ENCODE measurements at regions not wholly inside any gene's neighbourhood (a gene's known extent, or its start where the extent isn't known, plus 50 kb on each side); places are given as distances from the start of the nearest gene placed in this dataset.
A peak's percentile ranks its signal among the peaks of the same experiment; 100 is the strongest.

GRCh38 chr5:124238350-124238749 lies 508.1 kb downstream of the ZNF608 start:
- in situ Hi-C loops (cut with HindIII; ENCODE audit: low sequenced_read_pairs) = no loop called here
- DNase-seq (ENCODE audit: low spot score) = no peak

DNA sequence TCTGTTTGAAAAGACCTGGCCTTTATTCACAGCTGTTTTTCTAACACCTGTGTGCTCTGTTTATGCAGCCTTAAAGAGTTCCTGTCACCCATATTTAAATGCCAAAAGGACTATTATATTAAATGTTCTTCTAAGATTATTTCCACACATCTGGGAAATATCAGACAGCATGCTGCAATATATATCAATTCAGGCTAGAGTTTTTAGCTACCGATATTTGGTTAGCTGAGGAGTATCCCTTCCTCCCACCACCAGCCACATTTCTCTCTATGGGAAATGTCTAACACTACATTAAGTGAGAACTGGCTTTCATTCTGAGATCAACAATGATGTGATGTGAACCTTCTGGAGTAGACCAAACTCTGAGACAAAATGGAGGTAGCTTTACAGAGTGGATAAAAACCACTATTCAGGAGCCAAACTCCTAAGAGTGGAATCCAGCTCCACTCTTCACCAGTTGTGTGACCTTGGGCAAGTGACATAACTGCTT lies 509.2 kb downstream of the ZNF608 start:
- in situ Hi-C loops (cut with HindIII; ENCODE audit: low sequenced_read_pairs) = no loop called here

DNA sequence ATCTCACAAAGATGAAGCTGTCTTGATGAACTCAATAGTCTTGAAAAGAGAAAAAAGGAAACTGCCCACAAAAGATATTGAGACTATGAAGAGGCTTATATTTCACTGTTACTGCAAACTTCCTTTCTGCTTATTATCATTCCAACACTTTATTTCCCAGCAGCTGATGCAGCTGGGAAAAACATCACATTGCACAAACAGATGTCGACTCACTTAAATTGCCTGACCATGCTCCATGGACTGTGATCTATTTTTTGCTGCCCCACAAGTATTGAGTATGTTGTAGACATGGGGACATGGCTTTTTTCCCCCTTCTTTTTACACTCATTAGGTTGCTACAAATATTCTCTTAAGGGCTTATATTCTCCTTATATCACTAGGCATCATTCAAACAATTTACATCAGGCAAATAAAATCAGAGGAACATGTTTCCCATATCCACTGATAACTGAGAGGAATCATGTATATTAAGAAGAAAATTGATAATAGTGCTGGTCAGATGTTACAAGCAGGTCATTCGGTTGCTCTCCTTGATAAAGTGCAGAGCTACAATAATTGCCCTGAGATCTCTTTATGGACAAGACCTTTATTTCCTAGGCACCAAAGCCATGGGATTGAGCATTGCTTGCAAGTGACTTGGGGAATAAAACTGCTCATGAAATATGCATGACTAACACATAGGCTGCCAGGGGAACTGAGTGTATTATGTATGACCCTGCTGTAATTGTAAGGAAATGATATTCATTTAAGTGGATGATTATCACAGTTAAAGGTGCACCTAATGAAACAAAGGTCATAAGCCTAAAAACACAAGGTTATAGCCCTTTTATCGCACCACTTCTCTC lies 509.9 kb downstream of the ZNF608 start:
- no peak for DNase-seq (ENCODE audit: low spot score)
- in situ Hi-C loops (cut with HindIII; ENCODE audit: low sequenced_read_pairs) = no loop called here

More for the DNA sequence above, 509.2 kb downstream of the ZNF608 start:
- no peak for DNase-seq (ENCODE audit: low spot score)

DNA sequence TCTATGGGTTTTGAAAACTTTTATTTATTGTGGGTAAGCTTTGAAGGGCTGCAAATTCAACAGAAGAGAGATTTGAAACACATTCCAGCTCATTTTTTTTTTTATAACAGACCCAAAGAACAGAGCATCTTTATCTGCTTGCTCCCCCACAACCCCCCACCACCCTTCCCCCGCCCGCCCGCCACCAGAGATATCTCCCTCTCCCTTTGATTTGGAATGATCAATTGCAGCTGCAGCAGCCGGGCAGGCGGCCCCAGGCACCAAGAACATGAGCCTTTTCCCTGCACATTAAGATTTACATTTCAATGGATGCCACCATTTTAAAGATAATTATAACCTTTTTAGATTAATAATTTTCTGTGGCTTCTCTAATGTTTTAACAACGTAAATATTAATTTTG lies 510.9 kb downstream of the ZNF608 start:
- no peak for DNase-seq (ENCODE audit: low spot score)
- in situ Hi-C loops (cut with HindIII; ENCODE audit: low sequenced_read_pairs) = no loop called here

- DNase-seq (ENCODE audit: low spot score) = no peak
- in situ Hi-C loops (cut with HindIII; ENCODE audit: low sequenced_read_pairs) = no loop called here
These were observed 511.5 kb downstream of the ZNF608 start for GRCh38 chr5:124234770-124235562.

GRCh38 chr5:124234022-124234769 lies 512.2 kb downstream of the ZNF608 start:
- peak; percentile 23 for DNase-seq (ENCODE audit: low spot score)
- in situ Hi-C loops (cut with HindIII; ENCODE audit: low sequenced_read_pairs) = no loop called here

GRCh38 chr5:124232515-124232914 lies 513.9 kb downstream of the ZNF608 start:
- DNase-seq (ENCODE audit: low spot score) = no peak
- in situ Hi-C loops (cut with HindIII; ENCODE audit: low sequenced_read_pairs) = no loop called here

GRCh38 chr5:124231802-124232201 lies 514.6 kb downstream of the ZNF608 start:
- DNase-seq (ENCODE audit: low spot score) = no peak
- in situ Hi-C loops (cut with HindIII; ENCODE audit: low sequenced_read_pairs) = no loop called here

DNA sequence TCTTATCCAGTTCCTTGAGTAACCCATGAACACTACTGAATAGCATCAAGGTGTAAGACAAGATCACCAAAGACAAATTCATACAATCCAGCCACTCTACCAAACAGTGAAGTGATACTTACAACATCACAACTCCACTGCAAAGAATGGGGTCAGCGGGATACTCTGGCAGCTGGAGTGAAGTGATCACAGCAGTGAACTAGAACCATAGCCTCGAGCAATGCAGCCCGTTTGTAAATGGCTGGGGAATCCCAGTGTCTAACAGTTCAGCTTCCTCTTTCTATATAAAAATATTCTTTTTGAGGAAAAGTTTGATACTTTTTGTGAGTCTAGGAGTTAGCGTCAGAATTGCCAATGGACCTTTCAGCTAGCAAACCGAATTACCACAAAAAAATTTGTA lies 515.2 kb downstream of the ZNF608 start:
- no peak for DNase-seq (ENCODE audit: low spot score)
- in situ Hi-C loops (cut with HindIII; ENCODE audit: low sequenced_read_pairs) = no loop called here

GRCh38 chr5:124230456-124230855 lies 516.0 kb downstream of the ZNF608 start:
- DNase-seq (ENCODE audit: low spot score) = no peak
- in situ Hi-C loops (cut with HindIII; ENCODE audit: low sequenced_read_pairs) = no loop called here

DNA sequence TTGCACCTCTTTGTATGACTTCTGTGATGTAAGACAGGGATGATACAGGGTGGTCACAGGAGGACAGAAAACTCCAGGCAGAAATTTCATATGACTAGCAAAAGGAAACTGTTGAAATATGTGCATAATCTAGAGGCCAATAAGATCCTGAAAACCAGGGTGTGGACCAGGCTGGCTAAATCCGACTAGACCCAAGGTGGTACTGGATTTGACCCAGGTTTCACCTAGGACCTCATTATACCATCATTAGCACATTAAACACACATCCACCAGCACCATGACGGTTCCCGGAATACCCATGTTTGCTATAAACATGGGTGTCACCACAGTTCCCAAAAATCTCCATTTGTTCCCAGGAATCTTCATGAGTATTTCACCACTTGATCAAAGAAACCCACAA lies 517.1 kb downstream of the ZNF608 start:
- no peak for DNase-seq (ENCODE audit: low spot score)
- in situ Hi-C loops (cut with HindIII; ENCODE audit: low sequenced_read_pairs) = no loop called here

- no peak for DNase-seq (ENCODE audit: low spot score)
- in situ Hi-C loops (cut with HindIII; ENCODE audit: low sequenced_read_pairs) = no loop called here
These were observed 518.5 kb downstream of the ZNF608 start for GRCh38 chr5:124227914-124228313.

GRCh38 chr5:124220418-124220817 lies 526.0 kb downstream of the ZNF608 start:
- in situ Hi-C loops (cut with HindIII; ENCODE audit: low sequenced_read_pairs) = no loop called here
- DNase-seq (ENCODE audit: low spot score) = no peak

- in situ Hi-C loops (cut with HindIII; ENCODE audit: low sequenced_read_pairs) = no loop called here
- peak; percentile 78 for DNase-seq (ENCODE audit: low spot score)
These were observed 533.5 kb downstream of the ZNF608 start for GRCh38 chr5:124212934-124213333.

DNA sequence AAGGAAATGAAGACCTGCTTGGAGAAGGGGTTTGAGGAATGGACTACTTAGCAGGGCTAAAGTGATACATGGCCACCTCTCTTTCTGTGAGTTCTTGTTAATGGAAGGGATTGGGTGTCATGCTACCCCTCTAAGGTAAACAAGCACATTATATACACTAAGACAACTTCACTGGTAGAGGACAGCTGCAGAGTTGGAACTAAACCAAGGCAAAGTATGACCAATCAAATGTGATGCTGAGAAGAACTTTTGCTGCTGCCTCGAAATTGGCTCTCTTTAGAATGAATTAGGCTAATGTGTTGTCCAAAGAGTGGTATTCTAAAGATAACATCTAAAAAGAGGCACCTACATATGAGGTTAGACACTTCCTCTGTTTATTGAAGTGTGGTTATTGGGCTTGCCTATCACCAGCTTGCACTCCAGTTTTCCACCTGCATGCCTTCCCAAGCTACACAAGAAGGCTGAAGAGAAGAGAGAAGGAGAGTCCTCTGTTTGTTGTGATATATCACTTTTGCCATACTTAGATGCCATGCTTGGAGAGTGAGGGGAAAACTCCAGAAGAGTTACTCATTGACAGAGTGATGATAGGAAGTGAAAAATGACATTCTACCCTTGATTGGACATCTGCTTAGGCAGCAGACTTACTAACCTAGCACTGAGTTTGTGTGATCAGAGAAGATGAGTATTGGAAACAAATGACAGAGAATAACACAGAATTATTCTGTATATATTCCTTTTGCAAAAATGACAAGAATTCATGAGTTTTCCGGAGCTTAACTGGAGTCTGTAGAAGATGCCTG lies 536.1 kb downstream of the ZNF608 start:
- no peak for DNase-seq (ENCODE audit: low spot score)

DNA sequence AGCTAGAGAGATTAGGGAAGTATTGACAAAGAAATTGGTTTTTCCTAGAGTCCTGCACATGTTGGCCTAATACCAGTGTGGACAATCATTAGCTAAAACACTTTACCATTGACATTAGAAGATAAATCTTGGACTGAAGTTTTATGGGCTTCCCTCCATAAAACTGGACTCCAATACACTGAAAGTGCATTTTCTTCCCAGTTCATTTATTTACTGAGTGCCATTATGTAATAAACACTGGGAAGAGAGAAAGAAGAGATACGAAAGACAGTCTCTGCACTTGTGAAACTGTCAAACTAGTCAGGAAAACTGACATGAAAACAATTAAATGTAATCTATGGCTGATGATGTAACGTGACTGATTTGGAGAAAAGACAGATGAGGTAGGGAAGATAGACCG lies 539.3 kb downstream of the ZNF608 start:
- no peak for DNase-seq (ENCODE audit: low spot score)
- in situ Hi-C loops (cut with HindIII; ENCODE audit: low sequenced_read_pairs) = no loop called here

More for the DNA sequence above, 536.1 kb downstream of the ZNF608 start:
- in situ Hi-C loops (cut with HindIII; ENCODE audit: low sequenced_read_pairs) = no loop called here

DNA sequence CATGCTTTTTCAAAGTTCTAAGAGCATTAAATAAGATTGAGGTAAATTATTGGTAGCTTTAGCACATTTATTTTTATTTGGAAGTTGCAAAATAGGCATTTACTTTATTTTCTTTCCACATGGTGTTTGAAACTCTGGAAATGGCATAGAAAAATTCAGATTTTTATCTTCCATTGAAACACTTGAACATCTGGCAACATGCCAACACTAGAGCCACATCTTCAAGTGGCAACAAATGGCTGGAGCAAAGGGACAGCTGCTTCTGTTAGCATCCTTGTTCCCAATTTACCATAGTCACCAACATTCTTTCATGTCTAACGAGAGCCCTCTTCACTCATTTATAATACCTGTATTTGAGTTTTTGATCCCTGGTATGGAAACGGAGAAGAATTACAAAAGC lies 539.9 kb downstream of the ZNF608 start:
- in situ Hi-C loops (cut with HindIII; ENCODE audit: low sequenced_read_pairs) = no loop called here
- DNase-seq (ENCODE audit: low spot score) = no peak

GRCh38 chr5:124203303-124203702 lies 543.1 kb downstream of the ZNF608 start:
- no peak for DNase-seq (ENCODE audit: low spot score)
- in situ Hi-C loops (cut with HindIII; ENCODE audit: low sequenced_read_pairs) = no loop called here

DNA sequence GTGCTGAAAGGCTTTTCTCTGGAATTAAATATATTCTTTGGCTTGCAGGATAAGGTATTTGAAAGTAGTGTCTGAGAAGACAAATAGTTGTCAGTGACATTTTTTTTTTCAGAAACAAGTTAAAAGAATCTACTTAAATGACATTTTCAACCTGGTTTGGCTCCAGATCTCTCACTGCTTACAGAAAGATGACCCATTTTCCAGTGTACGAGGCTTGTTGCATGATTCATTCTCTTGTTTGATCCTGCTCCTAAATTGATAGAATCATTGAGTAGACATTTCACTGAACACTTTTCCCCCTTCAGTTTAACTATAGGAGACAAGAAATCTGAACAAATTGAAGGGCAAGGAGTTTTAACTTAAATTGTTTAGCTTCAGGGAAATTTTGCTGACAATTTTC lies 546.1 kb downstream of the ZNF608 start:
- no peak for DNase-seq (ENCODE audit: low spot score)
- in situ Hi-C loops (cut with HindIII; ENCODE audit: low sequenced_read_pairs) = no loop called here
